NCI-H2227 (cell line): ENCODE measurements at regions not wholly inside any gene's neighbourhood (a gene's known extent, or its start where the extent isn't known, plus 50 kb on each side); places are given as distances from the start of the nearest gene placed in this dataset.

Experiments
- DNase-seq: peaks from one replicate; lab custom pipeline; 2025; ENCODE audit not compliant: unreplicated experiment; lab: John Stamatoyannopoulos, UW

DNA sequence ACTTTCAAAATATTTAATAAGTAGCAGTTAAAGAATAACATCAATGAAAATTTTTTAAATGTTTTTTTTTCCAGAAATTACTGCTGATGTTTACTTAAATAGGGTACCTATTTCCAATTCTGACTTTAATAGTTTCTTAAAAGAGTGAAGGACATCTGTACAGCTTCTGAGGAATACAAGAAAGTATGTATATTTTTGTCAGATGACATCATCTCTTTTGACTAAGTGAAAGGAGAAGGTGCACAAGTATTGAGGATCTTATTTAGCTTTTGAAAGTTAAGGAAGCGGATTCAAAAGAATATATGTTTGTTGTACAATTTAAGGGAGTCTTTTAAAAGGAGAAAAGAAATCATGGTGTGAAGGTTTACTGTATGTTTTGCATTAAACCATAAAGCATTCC is 90.0 kb upstream of the SLC35B3 start:
- DNase-seq, result no peak

DNA sequence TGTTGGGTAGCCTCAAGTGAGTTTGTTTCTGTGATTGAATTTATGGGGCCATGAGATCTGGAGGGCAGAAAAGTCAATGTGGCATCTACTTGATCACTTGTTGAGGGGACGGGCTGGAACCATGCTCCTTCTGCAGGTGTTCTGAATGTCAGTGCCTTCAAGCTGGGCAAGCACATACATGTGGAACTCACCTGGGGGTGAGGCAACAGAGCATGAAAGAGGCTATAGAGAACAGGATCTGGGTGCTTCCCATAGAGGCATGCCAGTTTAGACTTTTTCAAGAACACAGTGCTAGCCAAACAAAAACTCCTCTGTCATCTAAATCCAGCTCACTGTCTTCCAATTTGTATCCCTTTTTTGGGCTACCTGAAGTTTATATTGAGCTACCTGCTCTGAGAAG is 77.8 kb upstream of the SLC35B3 start:
- no peak for DNase-seq

DNA sequence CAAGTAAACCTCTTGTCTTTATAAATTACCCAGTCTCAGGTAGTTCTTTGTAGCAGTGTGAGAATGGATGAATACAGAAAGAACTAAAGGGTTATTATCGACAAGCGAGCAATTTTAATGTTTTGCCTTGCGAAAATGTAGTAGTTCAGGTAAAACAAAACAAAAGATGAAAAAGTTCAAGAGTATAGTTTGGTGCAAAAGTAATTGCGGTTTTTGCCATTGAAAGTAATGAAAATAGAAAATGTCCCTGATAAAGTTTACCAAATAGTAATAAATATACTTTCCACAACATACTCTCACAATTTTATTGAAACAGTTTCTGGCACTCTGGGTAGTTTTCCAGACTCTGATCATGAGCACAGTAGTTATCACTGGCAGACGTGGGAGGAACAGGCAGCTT is 71.9 kb upstream of the SLC35B3 start:
- DNase-seq, result no peak

DNA sequence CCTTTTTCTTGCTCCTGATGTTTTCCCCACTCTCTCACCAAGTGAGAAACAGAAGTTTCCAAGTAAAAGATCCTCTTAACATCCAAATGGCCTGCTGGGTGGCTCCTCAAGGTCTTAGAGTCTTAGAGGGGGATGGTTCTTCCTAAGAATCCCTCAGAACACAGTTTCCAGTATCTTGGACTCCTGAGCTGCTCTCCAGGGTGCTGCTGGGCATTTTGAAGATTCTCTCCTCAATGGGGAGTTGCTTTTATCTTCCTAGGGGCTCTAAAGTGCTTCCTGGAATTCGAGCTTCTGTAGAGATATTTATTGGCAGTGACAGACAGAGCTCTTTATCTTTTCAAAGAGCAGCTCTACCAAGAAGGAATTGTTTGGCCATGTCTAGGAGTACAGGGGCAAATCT is 70.8 kb upstream of the SLC35B3 start:
- DNase-seq, result no peak

DNA sequence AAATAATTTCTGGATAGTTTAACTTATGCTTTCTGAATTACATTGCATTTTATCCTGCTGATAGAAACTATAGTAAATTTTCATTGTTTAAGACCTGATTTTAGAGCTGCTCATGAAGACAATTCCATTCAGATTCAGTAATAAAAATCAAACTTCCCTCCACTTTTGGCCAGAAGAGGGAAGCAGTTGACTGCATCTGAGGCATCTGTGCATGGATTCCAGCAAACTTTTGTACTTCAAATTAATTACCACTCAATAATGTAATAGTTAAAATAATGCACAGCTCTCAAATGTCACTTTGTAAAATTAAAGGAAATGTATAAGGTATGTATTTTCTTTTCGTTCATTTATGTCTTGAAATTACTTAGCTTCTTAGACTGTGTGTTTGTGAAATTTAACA is 64.2 kb upstream of the SLC35B3 start:
- peak; percentile 44 for DNase-seq

DNA sequence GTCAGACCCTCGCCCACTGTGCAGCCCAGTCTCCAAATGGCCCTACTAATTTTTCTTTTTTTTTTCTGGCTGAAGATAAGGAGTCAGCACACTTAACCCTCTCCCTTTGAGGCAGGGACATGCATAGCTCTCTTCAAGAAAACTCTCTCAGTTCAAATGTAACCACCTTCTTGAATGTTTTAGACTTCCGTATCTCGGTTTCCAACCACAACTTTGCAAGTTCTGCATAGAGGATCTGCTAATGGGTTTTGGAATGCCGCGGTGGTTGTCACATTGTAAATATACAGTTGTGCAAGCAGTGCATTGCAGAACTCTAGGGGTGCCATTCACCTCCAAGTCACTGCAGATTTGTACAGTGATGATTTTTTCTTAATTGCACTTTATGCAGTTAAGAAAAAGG is 59.4 kb upstream of the SLC35B3 start:
- no peak for DNase-seq

DNA sequence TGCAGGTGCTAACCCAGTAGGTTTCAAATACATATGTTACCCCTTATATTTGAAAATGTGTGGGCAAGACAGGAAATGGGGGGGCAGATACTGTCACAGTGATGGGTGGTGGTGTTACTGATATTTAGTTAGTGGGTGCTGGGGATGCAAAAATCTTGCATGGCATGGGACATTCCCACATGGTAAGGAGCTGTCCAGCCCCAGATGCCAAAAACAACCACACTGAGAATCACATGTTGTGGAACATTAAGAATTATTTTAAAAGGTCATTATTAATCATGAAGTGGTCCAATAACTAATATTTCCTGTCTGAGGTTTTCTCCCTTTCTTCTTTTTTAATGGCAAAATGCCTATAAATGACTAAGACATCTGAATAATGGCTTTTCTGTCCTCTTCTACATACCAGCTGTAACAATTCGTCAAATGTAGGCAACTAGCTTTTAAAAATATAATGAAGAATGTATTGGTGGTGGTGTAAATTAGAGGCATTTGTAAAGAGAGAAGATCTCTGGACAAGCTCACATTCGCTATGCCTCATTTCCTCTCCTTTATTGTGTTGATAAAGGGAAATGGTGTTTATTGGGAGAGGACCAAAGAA is 57.3 kb upstream of the SLC35B3 start:
- DNase-seq, result no peak
